DMS53 treated with DMSO at 0.1 percent for 48 hours (cell line): ENCODE measurements at regions not wholly inside any gene's neighbourhood (a gene's known extent, or its start where the extent isn't known, plus 50 kb on each side); places are given as distances from the start of the nearest gene placed in this dataset.
"Not testable (repeated sequence)": the region's sequence is repeated elsewhere in the genome, so short reads cannot be mapped to it uniquely, and the experiment has no call there.

Experiments
- DNase-seq: peaks from one replicate; lab custom pipeline; 2025; ENCODE audit not compliant: unreplicated experiment; lab: John Stamatoyannopoulos, UW

- DNase-seq, result no peak
These were observed 105.1 kb upstream of the FRMD4B start for GRCh38 chr3:69490971-69491370.

- DNase-seq, result no peak
These were observed 104.3 kb upstream of the FRMD4B start for GRCh38 chr3:69490235-69490634.

GRCh38 chr3:69488026-69488425 is 102.1 kb upstream of the FRMD4B start:
- no peak for DNase-seq

GRCh38 chr3:69485489-69485888 is 99.6 kb upstream of the FRMD4B start:
- DNase-seq, result no peak

GRCh38 chr3:69484507-69485393 is 98.9 kb upstream of the FRMD4B start:
- DNase-seq, result no peak

- DNase-seq, result no peak
These were observed 97.6 kb upstream of the FRMD4B start for GRCh38 chr3:69483449-69483848.

GRCh38 chr3:69480986-69481385 is 95.1 kb upstream of the FRMD4B start:
- not testable (repeated sequence) for DNase-seq

GRCh38 chr3:69474186-69474585 is 88.3 kb upstream of the FRMD4B start:
- no peak for DNase-seq

- no peak for DNase-seq
These were observed 86.2 kb upstream of the FRMD4B start for GRCh38 chr3:69472093-69472492.

GRCh38 chr3:69463531-69463930 is 77.6 kb upstream of the FRMD4B start:
- no peak for DNase-seq

GRCh38 chr3:69462826-69463100 is 76.9 kb upstream of the FRMD4B start:
- DNase-seq, result no peak

- DNase-seq, result no peak
These were observed 76.3 kb upstream of the FRMD4B start for GRCh38 chr3:69462022-69462825.

- no peak for DNase-seq
These were observed 74.1 kb upstream of the FRMD4B start for GRCh38 chr3:69460034-69460433.

- DNase-seq, result no peak
These were observed 73.0 kb upstream of the FRMD4B start for GRCh38 chr3:69458803-69459365.

- DNase-seq, result no peak
These were observed 70.7 kb upstream of the FRMD4B start for GRCh38 chr3:69456631-69457030.

- DNase-seq, result no peak
These were observed 68.4 kb upstream of the FRMD4B start for GRCh38 chr3:69454204-69454787.

- no peak for DNase-seq
These were observed 66.4 kb upstream of the FRMD4B start for GRCh38 chr3:69452295-69452694.

- DNase-seq, result no peak
These were observed 65.7 kb upstream of the FRMD4B start for GRCh38 chr3:69451594-69451993.

GRCh38 chr3:69448877-69449276 is 63.0 kb upstream of the FRMD4B start:
- DNase-seq, result no peak

GRCh38 chr3:69446402-69447072 is 60.6 kb upstream of the FRMD4B start:
- DNase-seq, result no peak

GRCh38 chr3:69445498-69445897 is 59.6 kb upstream of the FRMD4B start:
- no peak for DNase-seq
